ENCODE measurements at regions not wholly inside any gene's neighbourhood (a gene's known extent, or its start where the extent isn't known, plus 50 kb on each side); places are given as distances from the start of the nearest gene placed in this dataset.

DNA sequence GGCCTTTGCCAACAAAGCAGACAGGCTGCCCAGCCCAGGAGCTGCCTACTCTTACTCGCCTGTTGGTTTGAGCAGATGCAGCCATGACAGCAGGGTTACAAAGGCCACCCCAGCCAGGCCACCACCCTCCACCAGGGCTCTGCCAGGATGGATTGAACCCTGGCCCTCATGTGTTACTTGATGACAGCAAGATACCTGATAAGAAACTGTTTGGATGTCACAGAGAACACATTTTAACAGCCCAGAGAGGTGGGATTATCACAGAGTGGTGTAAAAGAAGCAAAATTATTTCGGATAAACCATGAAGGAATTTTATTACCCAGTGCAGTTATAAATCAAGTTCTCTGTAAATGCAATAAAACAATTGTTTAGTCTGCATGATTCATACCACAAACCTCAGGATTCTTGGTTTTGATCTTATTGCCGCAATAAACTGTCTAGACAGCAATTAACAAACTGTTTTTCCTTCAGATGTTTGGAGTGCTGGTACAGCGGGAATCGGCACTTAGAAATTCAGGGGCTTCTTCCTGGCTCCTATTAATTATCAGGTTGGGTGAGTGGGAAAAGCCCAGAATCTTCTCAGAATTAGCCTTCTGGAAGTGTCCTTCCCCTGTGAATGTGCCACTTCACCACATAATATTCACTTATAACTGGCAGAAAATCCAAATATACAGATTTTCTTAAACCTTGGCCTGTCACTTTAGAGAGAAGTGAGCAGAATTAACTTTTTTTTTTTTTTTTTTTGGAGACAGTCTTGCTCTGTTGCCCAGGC is 58.0 kb upstream of the SALL4 start:
- no peak overlapping the region for H4K8ac ChIP-seq (ENCODE audit: extremely low read depth, insufficient read depth, low read length)
- no peak overlapping the region for H3K4me3 ChIP-seq (ENCODE audit: extremely low read depth in 1 of 4, insufficient read depth in 2 of 4, low read depth in 3 of 4, low read length in 4 of 4)
- no peak for DNase-seq (ENCODE audit: low read depth in 1 of 2, low spot score in 2 of 2)
- POLR2A ChIA-PET (ENCODE audit: partially characterized antibody): no interaction called here
- no peak overlapping the region for H2BK120ac ChIP-seq (replicated peaks; ENCODE audit: low read depth, low read length)
- H2AK5ac ChIP-seq (ENCODE audit: low read depth, low read length): no peak overlapping the region
- no peak for FAIRE-seq
- H3K56ac ChIP-seq (replicated peaks; ENCODE audit: insufficient read length, low read depth, low read length): no peak overlapping the region
- H3K14ac ChIP-seq (ENCODE audit: insufficient read length): no peak overlapping the region
- no peaks in the 10 kb centered on the region for H4K20me1 ChIP-seq (replicated peaks in 1 of 2; ENCODE audit: control insufficient read depth in 1 of 2, insufficient read depth in 2 of 2, low read length in 2 of 2)
- H4K91ac ChIP-seq (replicated peaks; ENCODE audit: insufficient read length, low read length): no peak overlapping the region
- H3K23ac ChIP-seq (ENCODE audit: insufficient read length): no peak overlapping the region
- H4K5ac ChIP-seq (ENCODE audit: insufficient read length, low read depth, low read length): no peak overlapping the region
- no peak overlapping the region for H2AFZ ChIP-seq (ENCODE audit: low read length)
- no peak overlapping the region for H2BK20ac ChIP-seq (ENCODE audit: low read length)
- no peak overlapping the region for H3K4ac ChIP-seq (replicated peaks; ENCODE audit: insufficient read length, low read depth, low read length)
- H3K79me1 ChIP-seq (ENCODE audit: low read depth, low read length): no peaks in the 10 kb centered on the region
- no peak overlapping the region for H3K27ac ChIP-seq (ENCODE audit: low read depth, low read length)
- no peaks in the 10 kb centered on the region for H3K79me2 ChIP-seq (ENCODE audit: control insufficient read depth in 1 of 2, insufficient read depth in 2 of 2, low read length in 2 of 2)
- no peak overlapping the region for H3K18ac ChIP-seq (ENCODE audit: extremely low read depth, low read length)
- peaks cover 2% of the 10 kb centered on the region; the same call in 1 of the 2 replicates for H3K23me2 ChIP-seq (ENCODE audit: low read depth, low read length)
- CTCF ChIA-PET (ENCODE audit: partially characterized antibody): no interaction called here
- H2BK12ac ChIP-seq (ENCODE audit: low read depth, low read length): no peak overlapping the region
- H3K9me3 ChIP-seq (ENCODE audit: insufficient read depth in 2 of 2, low read depth in 1 of 2, low read length in 1 of 2): no peaks in the 10 kb centered on the region
- no peak overlapping the region for H2BK15ac ChIP-seq (ENCODE audit: low read length)
- H2BK5ac ChIP-seq (ENCODE audit: low read depth, low read length): no peak overlapping the region
- peaks cover 0 to 4% (median 3%) of the 10 kb centered on the region in 4 experiments; a peak in 4 of 7 replicates for H3K4me1 ChIP-seq (replicated peaks in 1 of 4; ENCODE audit: control insufficient read depth in 3 of 4, insufficient read depth in 4 of 4, low read length in 3 of 4)
- H3K9ac ChIP-seq (replicated peaks in 1 of 4; ENCODE audit: extremely low read depth in 1 of 4, low read depth in 3 of 4, low read length in 3 of 4): no peak overlapping the region
- H3K36me3 ChIP-seq (ENCODE audit: control insufficient read depth in 2 of 4, insufficient read depth in 4 of 4, low read length in 3 of 4): no peaks in the 10 kb centered on the region
- no peak overlapping the region for H3K4me2 ChIP-seq (ENCODE audit: insufficient read depth in 1 of 2, low read depth in 2 of 2, low read length in 2 of 2)
- 91% methylated on average over 5 of the region's 5 CpGs; no CpG with 5 or more reads in 1 of the 2 experiments for WGBS, 2 experiments (ENCODE audit: extremely low coverage in 1 of 2, insufficient coverage in 1 of 2, insufficient read length in 1 of 2, insufficient replicate concordance in 2 of 2, low coverage in 1 of 2, low lambda C conversion rate in 2 of 2, missing lambda C conversion rate in 1 of 2)
- no peaks in the 10 kb centered on the region for H3K27me3 ChIP-seq (replicated peaks in 1 of 4; ENCODE audit: control insufficient read depth in 3 of 4, extremely low read depth in 1 of 4, insufficient read depth in 3 of 4, low read length in 3 of 4)
- TF ChIP-seq SP4 (IDR thresholded peaks at IDR 0.05; ENCODE audit: low read length): no peak

All from H1 (cell line).